ENCODE measurements at regions not wholly inside any gene's neighbourhood (a gene's known extent, or its start where the extent isn't known, plus 50 kb on each side); places are given as distances from the start of the nearest gene placed in this dataset.

- Histone ChIP-seq H3K4me3 (no peak overlapping the region), H3K4me1 (ENCODE audit: control insufficient read depth in 1 of 2, low read depth in 2 of 2) (no peaks in the 10 kb centered on the region), H3K27ac (no peak overlapping the region), H3K9me3 (no peaks in the 10 kb centered on the region), H3K27me3 (replicated peaks; ENCODE audit: insufficient read depth) (no peaks in the 10 kb centered on the region), H3K36me3 (no peaks in the 10 kb centered on the region)
- ATAC-seq (ENCODE audit: insufficient number of reproducible peaks, low FRiP score, low read depth) (no peak), DNase-seq (ENCODE audit: low spot score) (no peak)
- TF ChIP-seq CTCF (IDR thresholded peaks at IDR 0.05) = no peak
Observed at GRCh38 chr10:131657318-131657984, 243.4 kb upstream of the PPP2R2D start.

DNA sequence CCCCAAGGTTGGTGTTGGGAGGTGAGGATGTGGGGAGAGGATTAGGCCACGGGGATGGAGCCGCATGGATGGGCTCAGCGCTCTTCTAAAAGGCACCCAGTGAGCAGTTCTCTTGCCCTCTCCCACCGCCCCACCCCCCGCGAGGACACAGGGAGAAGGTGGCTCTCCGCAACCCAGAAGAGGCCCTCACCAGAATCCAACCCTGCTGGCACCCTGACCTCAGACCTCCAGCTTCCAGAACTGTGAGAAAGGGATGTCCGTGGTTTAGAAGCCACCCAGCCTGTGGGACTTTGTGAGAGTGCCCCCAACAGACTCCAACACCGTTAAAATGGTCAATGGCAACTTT is 242.8 kb upstream of the PPP2R2D start:
- Histone ChIP-seq H3K9me3 (no peaks in the 10 kb centered on the region), H3K4me1 (ENCODE audit: control insufficient read depth in 1 of 2, low read depth in 2 of 2) (no peaks in the 10 kb centered on the region), H3K36me3 (no peaks in the 10 kb centered on the region), H3K4me3 (no peak overlapping the region), H3K27me3 (replicated peaks; ENCODE audit: insufficient read depth) (no peaks in the 10 kb centered on the region), H3K27ac (no peak overlapping the region)
- DNase-seq (ENCODE audit: low spot score) = no peak
- TF ChIP-seq CTCF (IDR thresholded peaks at IDR 0.05) = no peak
- no peak for ATAC-seq (ENCODE audit: insufficient number of reproducible peaks, low FRiP score, low read depth)

DNA sequence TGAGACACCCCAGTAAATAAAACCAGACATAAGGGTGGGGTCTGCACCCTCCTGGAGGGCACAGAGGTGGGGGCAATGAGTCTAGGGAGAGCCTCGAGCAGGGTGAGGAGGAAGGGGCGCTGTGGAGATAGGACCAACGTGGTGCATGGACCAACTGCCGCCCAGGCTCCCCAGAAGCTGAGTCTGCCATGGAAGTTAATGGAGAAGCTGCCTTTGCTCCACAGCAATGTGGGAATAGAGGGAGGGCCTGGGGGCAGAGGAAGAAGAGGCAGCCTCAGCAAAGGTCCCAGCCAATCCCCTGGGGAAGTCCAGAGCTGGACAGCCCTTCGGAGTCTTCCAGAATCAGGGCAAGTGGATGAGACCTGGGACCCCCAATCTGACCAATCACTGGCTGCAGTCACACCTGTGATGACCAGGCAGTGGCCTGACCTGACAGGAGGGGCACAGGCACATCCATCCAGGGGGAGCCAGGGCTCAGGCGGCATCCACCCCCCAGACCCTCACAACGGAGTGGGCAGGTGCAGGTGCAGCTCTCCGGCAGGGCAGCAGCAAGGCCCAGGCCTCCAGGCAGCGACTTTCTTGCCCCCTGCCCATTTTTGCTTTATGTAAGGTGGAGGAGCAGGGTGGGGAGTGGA is 242.2 kb upstream of the PPP2R2D start:
- Histone ChIP-seq H3K4me1 (ENCODE audit: control insufficient read depth in 1 of 2, low read depth in 2 of 2) (no peaks in the 10 kb centered on the region), H3K36me3 (no peaks in the 10 kb centered on the region), H3K9me3 (no peaks in the 10 kb centered on the region), H3K4me3 (no peak overlapping the region), H3K27me3 (replicated peaks; ENCODE audit: insufficient read depth) (no peaks in the 10 kb centered on the region), H3K27ac (no peak overlapping the region)
- DNase-seq (ENCODE audit: low spot score) = no peak
- ATAC-seq (ENCODE audit: insufficient number of reproducible peaks, low FRiP score, low read depth) = no peak
- no peak for TF ChIP-seq CTCF (IDR thresholded peaks at IDR 0.05)

DNA sequence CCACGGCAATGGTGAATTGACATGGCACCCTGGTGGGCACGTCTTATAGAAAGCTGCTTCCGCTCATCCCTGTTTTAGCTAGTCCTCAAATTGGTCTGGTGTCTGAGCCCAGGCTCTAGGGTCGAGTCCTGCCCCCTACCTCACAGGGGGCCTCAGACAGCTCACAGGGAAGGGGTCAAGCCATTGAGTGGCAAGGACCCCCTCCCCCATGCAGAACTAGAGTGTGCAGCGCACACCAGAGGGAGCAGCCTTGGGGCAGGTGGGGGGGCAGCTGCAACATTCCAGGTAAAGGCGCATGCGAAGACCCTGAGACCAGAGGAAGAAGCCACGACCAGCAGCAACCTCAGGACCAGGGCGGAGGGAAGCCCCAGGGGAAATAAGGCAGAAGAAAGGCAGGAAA is 240.4 kb upstream of the PPP2R2D start:
- no peaks in the 10 kb centered on the region for H3K9me3 ChIP-seq
- H3K27ac ChIP-seq = no peak overlapping the region
- no peak for DNase-seq (ENCODE audit: low spot score)
- no peaks in the 10 kb centered on the region for H3K4me1 ChIP-seq (ENCODE audit: control insufficient read depth in 1 of 2, low read depth in 2 of 2)
- no peak overlapping the region for H3K4me3 ChIP-seq
- TF ChIP-seq CTCF (IDR thresholded peaks at IDR 0.05) = no peak
- no peaks in the 10 kb centered on the region for H3K27me3 ChIP-seq (replicated peaks; ENCODE audit: insufficient read depth)
- no peaks in the 10 kb centered on the region for H3K36me3 ChIP-seq
- ATAC-seq (ENCODE audit: insufficient number of reproducible peaks, low FRiP score, low read depth) = no peak

- no peak overlapping the region for H3K4me3 ChIP-seq
- H3K27ac ChIP-seq = no peak overlapping the region
- no peak for TF ChIP-seq CTCF (IDR thresholded peaks at IDR 0.05)
- H3K4me1 ChIP-seq (ENCODE audit: control insufficient read depth in 1 of 2, low read depth in 2 of 2) = no peaks in the 10 kb centered on the region
- no peak for ATAC-seq (ENCODE audit: insufficient number of reproducible peaks, low FRiP score, low read depth)
- no peaks in the 10 kb centered on the region for H3K27me3 ChIP-seq (replicated peaks; ENCODE audit: insufficient read depth)
- H3K9me3 ChIP-seq = no peaks in the 10 kb centered on the region
- no peak for DNase-seq (ENCODE audit: low spot score)
- H3K36me3 ChIP-seq = no peaks in the 10 kb centered on the region
Observed at GRCh38 chr10:131662851-131663250, 238.0 kb upstream of the PPP2R2D start.

Data from thoracic aorta (tissue), 2 donors.